ENCODE measurements at regions not wholly inside any gene's neighbourhood (a gene's known extent, or its start where the extent isn't known, plus 50 kb on each side); places are given as distances from the start of the nearest gene placed in this dataset.

DNA sequence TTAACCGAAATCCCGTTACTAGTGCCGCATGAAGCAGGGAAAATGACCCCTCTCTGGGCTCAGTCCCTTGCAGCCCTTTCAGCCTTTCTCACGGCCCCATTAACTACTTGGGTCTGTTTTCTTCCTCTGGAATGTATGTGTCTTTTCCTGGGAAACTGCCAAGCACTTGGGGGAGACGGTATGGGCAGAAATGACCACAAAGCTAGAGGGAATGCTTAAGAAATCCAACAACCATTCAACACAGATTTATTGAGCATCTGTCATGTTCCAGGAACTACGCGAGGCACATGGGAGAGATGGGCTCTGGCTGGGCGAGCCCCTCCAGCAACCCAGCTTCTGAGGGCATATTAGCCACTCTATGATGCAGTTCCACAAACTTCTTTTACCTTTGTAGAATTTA, 462.6 kb downstream of the BUD13 start:
- H3K4me3 ChIP-seq (ENCODE audit: low read depth in 1 of 3, low read length in 3 of 3) = no peak overlapping the region
- no peaks in the 10 kb centered on the region for H3K9me3 ChIP-seq (ENCODE audit: control insufficient read depth in 4 of 4, low read length in 3 of 4)
- no peak for DNase-seq (ENCODE audit: low spot score)
- H3K36me3 ChIP-seq (ENCODE audit: control insufficient read depth in 4 of 4, insufficient read depth in 3 of 4, low read depth in 1 of 4, low read length in 3 of 4) = no peaks in the 10 kb centered on the region
- WGBS = 81% methylated on average over 8 of the region's 8 CpGs
- TF ChIP-seq, protein P1, sequence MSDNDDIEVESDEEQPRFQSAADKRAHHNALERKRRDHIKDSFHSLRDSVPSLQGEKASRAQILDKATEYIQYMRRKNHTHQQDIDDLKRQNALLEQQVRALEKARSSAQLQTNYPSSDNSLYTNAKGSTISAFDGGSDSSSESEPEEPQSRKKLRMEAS (IDR thresholded peaks at IDR 0.05) = no peak
- TF ChIP-seq RAD21 (IDR thresholded peaks at IDR 0.05) (no peak), YY1 (IDR thresholded peaks at IDR 0.05) (no peak), HNF4G (IDR thresholded peaks at IDR 0.05) (no peak), EGR1 (IDR thresholded peaks at IDR 0.05; ENCODE audit: low read depth in 2 of 2) (no peak), FOXA1 (IDR thresholded peaks at IDR 0.05) (no peak), HNF4A (conservative IDR thresholded peaks at IDR 0.05) (no peak)
- H3K27me3 ChIP-seq (ENCODE audit: control insufficient read depth in 4 of 4, insufficient read depth in 4 of 4, low read length in 3 of 4) = no peaks in the 10 kb centered on the region
- peaks cover 0 to 10% (median 2%) of the 10 kb centered on the region in 4 donors for H3K4me1 ChIP-seq (ENCODE audit: control insufficient read depth in 4 of 4, insufficient read depth in 4 of 4, low read length in 3 of 4)
- no peak overlapping the region for H3K27ac ChIP-seq (ENCODE audit: low read depth in 1 of 2, low read length in 2 of 2)
- H3K9ac ChIP-seq (ENCODE audit: low read depth in 1 of 2, low read length in 2 of 2) = no peak overlapping the region

GRCh38 chr11:116309446-116309845, 463.3 kb downstream of the BUD13 start:
- no peak for DNase-seq (ENCODE audit: low spot score)
- Histone ChIP-seq H3K9ac (ENCODE audit: low read depth in 1 of 2, low read length in 2 of 2) (no peak overlapping the region), H3K4me3 (ENCODE audit: low read depth in 1 of 3, low read length in 3 of 3) (no peak overlapping the region), H3K27me3 (ENCODE audit: control insufficient read depth in 4 of 4, insufficient read depth in 4 of 4, low read length in 3 of 4) (no peaks in the 10 kb centered on the region), H3K27ac (ENCODE audit: low read depth in 1 of 2, low read length in 2 of 2) (no peak overlapping the region), H3K9me3 (ENCODE audit: control insufficient read depth in 4 of 4, low read length in 3 of 4) (no peaks in the 10 kb centered on the region), H3K36me3 (ENCODE audit: control insufficient read depth in 4 of 4, insufficient read depth in 3 of 4, low read depth in 1 of 4, low read length in 3 of 4) (no peaks in the 10 kb centered on the region), H3K4me1 (ENCODE audit: control insufficient read depth in 4 of 4, insufficient read depth in 4 of 4, low read length in 3 of 4) (peaks cover 0 to 10% (median 2%) of the 10 kb centered on the region in 4 donors)
- WGBS = 93% methylated on average over 1 of the region's 1 CpG
- TF ChIP-seq GABPA (IDR thresholded peaks at IDR 0.05 in 1 of 2, conservative IDR thresholded peaks at IDR 0.05 in 1 of 2) (no peak), HNF4A (conservative IDR thresholded peaks at IDR 0.05) (no peak), SP1 (IDR thresholded peaks at IDR 0.05) (no peak), FOXA2 (IDR thresholded peaks at IDR 0.05) (no peak), REST (IDR thresholded peaks at IDR 0.05) (no peak), EGR1 (IDR thresholded peaks at IDR 0.05; ENCODE audit: low read depth in 2 of 2) (no peak), HNF4G (IDR thresholded peaks at IDR 0.05) (no peak), NR2F2 (IDR thresholded peaks at IDR 0.05) (no peak), YY1 (IDR thresholded peaks at IDR 0.05) (no peak), ZBTB33 (IDR thresholded peaks at IDR 0.05) (no peak), FOXA1 (IDR thresholded peaks at IDR 0.05) (no peak), RXRA (IDR thresholded peaks at IDR 0.05) (no peak), JUND (IDR thresholded peaks at IDR 0.05) (no peak), TAF1 (conservative IDR thresholded peaks at IDR 0.05) (no peak), RAD21 (IDR thresholded peaks at IDR 0.05) (no peak)
- TF ChIP-seq, protein P2, sequence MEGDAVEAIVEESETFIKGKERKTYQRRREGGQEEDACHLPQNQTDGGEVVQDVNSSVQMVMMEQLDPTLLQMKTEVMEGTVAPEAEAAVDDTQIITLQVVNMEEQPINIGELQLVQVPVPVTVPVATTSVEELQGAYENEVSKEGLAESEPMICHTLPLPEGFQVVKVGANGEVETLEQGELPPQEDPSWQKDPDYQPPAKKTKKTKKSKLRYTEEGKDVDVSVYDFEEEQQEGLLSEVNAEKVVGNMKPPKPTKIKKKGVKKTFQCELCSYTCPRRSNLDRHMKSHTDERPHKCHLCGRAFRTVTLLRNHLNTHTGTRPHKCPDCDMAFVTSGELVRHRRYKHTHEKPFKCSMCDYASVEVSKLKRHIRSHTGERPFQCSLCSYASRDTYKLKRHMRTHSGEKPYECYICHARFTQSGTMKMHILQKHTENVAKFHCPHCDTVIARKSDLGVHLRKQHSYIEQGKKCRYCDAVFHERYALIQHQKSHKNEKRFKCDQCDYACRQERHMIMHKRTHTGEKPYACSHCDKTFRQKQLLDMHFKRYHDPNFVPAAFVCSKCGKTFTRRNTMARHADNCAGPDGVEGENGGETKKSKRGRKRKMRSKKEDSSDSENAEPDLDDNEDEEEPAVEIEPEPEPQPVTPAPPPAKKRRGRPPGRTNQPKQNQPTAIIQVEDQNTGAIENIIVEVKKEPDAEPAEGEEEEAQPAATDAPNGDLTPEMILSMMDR (IDR thresholded peaks at IDR 0.05; ENCODE audit: low read depth, low read length, missing input control) = no peak
- TF ChIP-seq, protein P1 (IDR thresholded peaks at IDR 0.05) = no peak
- TF ChIP-seq, protein P3, sequence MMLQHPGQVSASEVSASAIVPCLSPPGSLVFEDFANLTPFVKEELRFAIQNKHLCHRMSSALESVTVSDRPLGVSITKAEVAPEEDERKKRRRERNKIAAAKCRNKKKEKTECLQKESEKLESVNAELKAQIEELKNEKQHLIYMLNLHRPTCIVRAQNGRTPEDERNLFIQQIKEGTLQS (IDR thresholded peaks at IDR 0.05) = no peak
